HG03460 (cell line): ENCODE measurements at regions not wholly inside any gene's neighbourhood (a gene's known extent, or its start where the extent isn't known, plus 50 kb on each side); places are given as distances from the start of the nearest gene placed in this dataset.
"Not testable (repeated sequence)": the region's sequence is repeated elsewhere in the genome, so short reads cannot be mapped to it uniquely, and the experiment has no call there.

Source experiments
- ATAC-seq: cut with Tn5 transposase; IDR thresholded peaks from one replicate; pipeline ENCODE4 v1.9.1; 2021; ENCODE audit not compliant: unreplicated experiment

GRCh38 chr1:94769551-94769950, 50.6 kb upstream of the SLC44A3 start:
- no peak for ATAC-seq

- ATAC-seq: no peak
Observed at GRCh38 chr1:94768036-94768435, 52.1 kb upstream of the SLC44A3 start.

- no peak for ATAC-seq
Observed at GRCh38 chr1:94765958-94766357, 54.2 kb upstream of the SLC44A3 start.

- no peak for ATAC-seq
Observed at GRCh38 chr1:94759188-94759587, 61.0 kb upstream of the SLC44A3 start.

- ATAC-seq: no peak
Observed at GRCh38 chr1:94757931-94758330, 62.2 kb upstream of the SLC44A3 start.

- no peak for ATAC-seq
Observed at GRCh38 chr1:94755675-94756074, 64.5 kb upstream of the SLC44A3 start.

- not testable (repeated sequence) for ATAC-seq
Observed at GRCh38 chr1:94755016-94755415, 65.1 kb upstream of the SLC44A3 start.

- ATAC-seq: no peak
Observed at GRCh38 chr1:94754570-94754969, 65.6 kb upstream of the SLC44A3 start.

GRCh38 chr1:94754095-94754494, 66.1 kb upstream of the SLC44A3 start:
- no peak for ATAC-seq

- ATAC-seq: no peak
Observed at GRCh38 chr1:94753171-94753972, 66.8 kb upstream of the SLC44A3 start.

GRCh38 chr1:94751483-94751882, 68.7 kb upstream of the SLC44A3 start:
- not testable (repeated sequence) for ATAC-seq

- ATAC-seq: no peak
Observed at GRCh38 chr1:94746635-94747525, 73.3 kb upstream of the SLC44A3 start.

GRCh38 chr1:94745742-94746141, 74.4 kb upstream of the SLC44A3 start:
- no peak for ATAC-seq

GRCh38 chr1:94743862-94744261, 76.3 kb upstream of the SLC44A3 start:
- ATAC-seq: no peak

GRCh38 chr1:94741996-94742395, 78.2 kb upstream of the SLC44A3 start:
- ATAC-seq: no peak

GRCh38 chr1:94741510-94741909, 78.6 kb upstream of the SLC44A3 start:
- ATAC-seq: no peak

- ATAC-seq: no peak
Observed at GRCh38 chr1:94739521-94740061, 80.6 kb upstream of the SLC44A3 start.

GRCh38 chr1:94738371-94738770, 81.8 kb upstream of the SLC44A3 start:
- ATAC-seq: no peak

- ATAC-seq: no peak
Observed at GRCh38 chr1:94737124-94737998, 82.8 kb upstream of the SLC44A3 start.

GRCh38 chr1:94736549-94736948, 83.6 kb upstream of the SLC44A3 start:
- ATAC-seq: no peak

GRCh38 chr1:94736073-94736472, 84.1 kb upstream of the SLC44A3 start:
- ATAC-seq: no peak
